Endothelial cell of umbilical vein (primary cell): ENCODE measurements at regions not wholly inside any gene's neighbourhood (a gene's known extent, or its start where the extent isn't known, plus 50 kb on each side); places are given as distances from the start of the nearest gene placed in this dataset.

ENCODE experiments used
- BruUV-seq: library from RNA; stranded (reverse); fragments of 400-500 nt; replicated peaks from 2 replicates; lab custom pipeline; 2021; lab: Mats Ljungman, UMichigan
- CTCF ChIA-PET: fragments of 300-600, 350-600 bp; sonication (Branson Sonifier 250); formaldehyde crosslinking; loops from one replicate; lab custom pipeline; 2021; ENCODE audit warnings: antibody characterized with exemption, inconsistent platforms; lab: Charles Lee
- POLR2A ChIA-PET: fragments of 300-600, 350-600 bp; sonication (Branson Sonifier 250); formaldehyde crosslinking; loops from one replicate; lab custom pipeline; 2021; ENCODE audit warnings: antibody characterized with exemption, inconsistent platforms; lab: Charles Lee
- DNase-seq: peaks from one replicate; pipeline ENCODE4 v3.0.0-alpha.2; 2011; ENCODE audit warnings: low read depth, low spot score
- FAIRE-seq: peaks from 2 replicates; lab custom pipeline; 2011; peaks lifted over from hg19 to GRCh38; lab: Jason Lieb, UNC
- H2AFZ ChIP-seq: 2 replicates; pipeline ENCODE4 v1.6.0; 2012; ENCODE audit warnings: low read depth, low read length, control low read depth, inconsistent platforms
- H3K27ac ChIP-seq: 2 replicates; pipeline ENCODE4 v1.5.1; 2011; ENCODE audit warnings: low read depth, mild to moderate bottlenecking, control low read depth, low read length, moderate library complexity; ENCODE audit not compliant: insufficient read depth
- H3K27me3 ChIP-seq, 2 experiments: 2 replicates each; pipeline versions ENCODE4 v1.6.0 to v1.6.1; 2011; ENCODE audit warnings: low read length in 2 of 2, mixed read lengths in 1 of 2; ENCODE audit not compliant: control insufficient read depth in 2 of 2, insufficient read depth in 2 of 2
- H3K36me3 ChIP-seq, 2 experiments: 2 replicates in 1 of 2; 3 replicates in 1 of 2; pipeline ENCODE4 v1.5.1; 2011; ENCODE audit warnings: low read length in 2 of 2, mild to moderate bottlenecking in 1 of 2, moderate library complexity in 1 of 2; ENCODE audit not compliant: control insufficient read depth in 2 of 2, insufficient read depth in 2 of 2; ENCODE audit errors: extremely low read depth in 1 of 2
- H3K4me1 ChIP-seq: 3 replicates; pipeline ENCODE4 v1.5.1; 2011; ENCODE audit warnings: mild to moderate bottlenecking, low read length; ENCODE audit not compliant: control insufficient read depth, insufficient read depth; ENCODE audit errors: extremely low read depth
- H3K4me2 ChIP-seq: 2 replicates; pipeline ENCODE4 v1.6.1; 2011; ENCODE audit warnings: low read length, control low read depth, mixed read lengths; ENCODE audit not compliant: insufficient read depth
- H3K4me3 ChIP-seq, 3 experiments: fragments of 200-600 bp in 1 of 3; sonication (generic), shearing (Covaris generic) in 1 of 3; replicated peaks in 1 of 3; 2 replicates each; pipeline ENCODE4 v1.5.1; 2011 to 2016; ENCODE audit warnings: control low read depth in 3 of 3, low read length in 3 of 3, mild to moderate bottlenecking in 2 of 3, inconsistent platforms in 1 of 3, low read depth in 1 of 3, moderate library complexity in 1 of 3; ENCODE audit not compliant: insufficient read depth in 1 of 3
- H3K79me2 ChIP-seq: 2 replicates; pipeline ENCODE4 v1.6.0; 2012; ENCODE audit warnings: low read length, inconsistent platforms; ENCODE audit not compliant: control insufficient read depth, insufficient read depth
- H3K9ac ChIP-seq: replicated peaks from 2 replicates; pipeline ENCODE3; 2011; ENCODE audit warnings: low read length, control low read depth; ENCODE audit not compliant: insufficient read depth; ENCODE audit errors: extremely low read depth
- H3K9me1 ChIP-seq: replicated peaks from 3 replicates; pipeline ENCODE4 v1.6.0; 2011; ENCODE audit warnings: mild to moderate bottlenecking, low read length; ENCODE audit not compliant: control insufficient read depth, insufficient read depth; ENCODE audit errors: extremely low read depth
- H3K9me3 ChIP-seq: replicated peaks from 2 replicates; pipeline ENCODE4 v1.5.1; 2012; ENCODE audit warnings: low read length, inconsistent platforms; ENCODE audit not compliant: control insufficient read depth, insufficient read depth
- H4K20me1 ChIP-seq: replicated peaks from 2 replicates; pipeline ENCODE3; 2011; ENCODE audit warnings: mild to moderate bottlenecking, low read length; ENCODE audit not compliant: control insufficient read depth, insufficient read depth; ENCODE audit errors: extremely low read depth
- CTCF ChIP-seq, 2 donors: IDR thresholded peaks; 1 replicate in 1 of 2; 2 replicates in 1 of 2; pipeline ENCODE4 v1.5.1; 2011; ENCODE audit warnings: low read length in 2 of 2, mild to moderate bottlenecking in 2 of 2, moderate library complexity in 2 of 2, control low read depth in 1 of 2, inconsistent platforms in 1 of 2, low read depth in 1 of 2; ENCODE audit not compliant: insufficient read depth in 1 of 2; ENCODE audit errors: extremely low read depth in 1 of 2
- EZH2 ChIP-seq: IDR thresholded peaks from 2 replicates; pipeline ENCODE4 v1.6.1; 2012; ENCODE audit warnings: borderline replicate concordance, low read depth, mild to moderate bottlenecking, moderate library complexity, low read length, inconsistent platforms; ENCODE audit not compliant: severe bottlenecking
- FOS ChIP-seq: IDR thresholded peaks from 2 replicates; pipeline ENCODE4 v1.6.1; 2011; ENCODE audit warnings: mild to moderate bottlenecking, low read length, moderate library complexity, borderline replicate concordance; ENCODE audit not compliant: insufficient read depth
- GATA2 ChIP-seq: IDR thresholded peaks from 2 replicates; pipeline ENCODE4 v1.7.0; 2011; ENCODE audit warnings: low read depth, mild to moderate bottlenecking, moderate library complexity, mixed read lengths, low read length; ENCODE audit not compliant: insufficient read length, insufficient read depth
- JUN ChIP-seq: IDR thresholded peaks from 2 replicates; pipeline ENCODE4 v1.6.1; 2011; ENCODE audit warnings: borderline replicate concordance, low read depth; ENCODE audit not compliant: insufficient read length, insufficient read depth
- MAX ChIP-seq: IDR thresholded peaks from 2 replicates; pipeline ENCODE4 v1.6.1; 2011; ENCODE audit not compliant: insufficient read depth, insufficient read length
- MYC ChIP-seq: IDR thresholded peaks from one replicate; pipeline ENCODE4 v1.6.1; 2011; ENCODE audit warnings: mild to moderate bottlenecking, low read depth, low read length
- POLR2A ChIP-seq: IDR thresholded peaks from 2 replicates; pipeline ENCODE4 v1.6.1; 2012; ENCODE audit warnings: low read depth, mild to moderate bottlenecking, control low read depth, low read length
- POLR2AphosphoS5 ChIP-seq: IDR thresholded peaks from 2 replicates; pipeline ENCODE4 v1.6.1; 2012; ENCODE audit warnings: low read depth, mild to moderate bottlenecking, control low read depth, low read length, moderate library complexity; ENCODE audit not compliant: insufficient read depth
- dilution Hi-C: fragments of 300-500 bp; cut with MboI; formaldehyde crosslinking; loops from one replicate; pipeline ENCODE4 v1.15.0; 2019; ENCODE audit warnings: low sequenced_read_pairs; ENCODE audit not compliant: extremely low pct_ligation_motif_present
- intact Hi-C: fragments of 100-400 bp; cut with micrococcal nuclease; formaldehyde crosslinking; loops from one replicate; pipeline ENCODE4 v1.10.0; 2022

- FAIRE-seq (no peak), DNase-seq (no peak)
- no peak overlapping the region for H3K9ac ChIP-seq
- H3K4me3 ChIP-seq: no peak overlapping the region
- H2AFZ ChIP-seq: no peak overlapping the region
- H3K36me3 ChIP-seq: no peaks in the 10 kb centered on the region
- H4K20me1 ChIP-seq: no peaks in the 10 kb centered on the region
- dilution Hi-C loops (no loop called here), intact Hi-C loops (no loop called here)
- TF ChIP-seq MYC (no peak), MAX (no peak), GATA2 (no peak), JUN (no peak), EZH2 (no peak), POLR2A (no peak), POLR2AphosphoS5 (no peak), FOS (no peak), CTCF (IDR thresholded peaks at IDR 0.05; ENCODE audit: extremely low read depth in 1 of 2, insufficient read depth in 1 of 2, low read depth in 1 of 2, low read length in 2 of 2) (no peak)
- ChIA-PET CTCF (no interaction called here), POLR2A (no interaction called here)
- H3K9me1 ChIP-seq: no peaks in the 10 kb centered on the region
- no peak overlapping the region for H3K4me2 ChIP-seq
- no peaks in the 10 kb centered on the region for H3K79me2 ChIP-seq
- no peaks in the 10 kb centered on the region for H3K4me1 ChIP-seq
- no peaks in the 10 kb centered on the region for H3K9me3 ChIP-seq
- H3K27ac ChIP-seq: no peak overlapping the region
- BruUV-seq: no TSS peak
- H3K27me3 ChIP-seq: no peaks in the 10 kb centered on the region
Measured at GRCh38 chr2:19609266-19609665, 250.8 kb upstream of the OSR1 start.
